ENCODE measurements at regions not wholly inside any gene's neighbourhood (a gene's known extent, or its start where the extent isn't known, plus 50 kb on each side); places are given as distances from the start of the nearest gene placed in this dataset.
A peak's percentile ranks its signal among the peaks of the same experiment; 100 is the strongest.
"Not testable (repeated sequence)": the region's sequence is repeated elsewhere in the genome, so short reads cannot be mapped to it uniquely, and the experiment has no call there.

- DNase-seq = no peak
Observed at GRCh38 chr2:228782281-228782680, 488.8 kb downstream of the PID1 start.

- no peak for DNase-seq
Observed at GRCh38 chr2:228777855-228778355, 493.2 kb downstream of the PID1 start.

- no peak for DNase-seq
Observed at GRCh38 chr2:228774548-228774947, 496.5 kb downstream of the PID1 start.

- no peak for DNase-seq
Observed at GRCh38 chr2:228771774-228772173, 499.3 kb downstream of the PID1 start.

GRCh38 chr2:228771315-228771714 lies 499.8 kb downstream of the PID1 start:
- DNase-seq = no peak

- no peak for DNase-seq
Observed at GRCh38 chr2:228768818-228769217, 502.3 kb downstream of the PID1 start.

- DNase-seq = not testable (repeated sequence)
Observed at GRCh38 chr2:228768141-228768540, 502.9 kb downstream of the PID1 start.

GRCh38 chr2:228767196-228767595 lies 503.9 kb downstream of the PID1 start:
- no peak for DNase-seq

- no peak for DNase-seq
Observed at GRCh38 chr2:228763379-228763981, 507.6 kb downstream of the PID1 start.

- no peak for DNase-seq
Observed at GRCh38 chr2:228762565-228762964, 508.5 kb downstream of the PID1 start.

- not testable (repeated sequence) for DNase-seq
Observed at GRCh38 chr2:228755661-228756060, 515.4 kb downstream of the PID1 start.

GRCh38 chr2:228747483-228747882 lies 523.6 kb downstream of the PID1 start:
- no peak for DNase-seq

- DNase-seq = no peak
Observed at GRCh38 chr2:228738671-228739380, 532.3 kb downstream of the PID1 start.

- DNase-seq = no peak
Observed at GRCh38 chr2:228735697-228736096, 535.4 kb downstream of the PID1 start.

GRCh38 chr2:228731517-228731916 lies 539.6 kb downstream of the PID1 start:
- no peak for DNase-seq

- no peak for DNase-seq
Observed at GRCh38 chr2:228728961-228729360, 542.1 kb downstream of the PID1 start.

GRCh38 chr2:228725031-228725430 lies 543.5 kb upstream of the SPHKAP start:
- no peak for DNase-seq

- DNase-seq = no peak
Observed at GRCh38 chr2:228723599-228723998, 542.1 kb upstream of the SPHKAP start.

- no peak for DNase-seq
Observed at GRCh38 chr2:228722311-228722710, 540.8 kb upstream of the SPHKAP start.

GRCh38 chr2:228720895-228721294 lies 539.4 kb upstream of the SPHKAP start:
- DNase-seq = no peak

GRCh38 chr2:228709788-228710371 lies 528.4 kb upstream of the SPHKAP start:
- DNase-seq = no peak

- DNase-seq = no peak
Observed at GRCh38 chr2:228707846-228708245, 526.4 kb upstream of the SPHKAP start.

GRCh38 chr2:228705318-228705717 lies 523.8 kb upstream of the SPHKAP start:
- no peak for DNase-seq

GRCh38 chr2:228703152-228703551 lies 521.7 kb upstream of the SPHKAP start:
- peak; percentile 35 for DNase-seq

Data from NCI-H524 treated with DMSO at 0.1 percent for 48 hours (cell line).